ENCODE measurements at regions not wholly inside any gene's neighbourhood (a gene's known extent, or its start where the extent isn't known, plus 50 kb on each side); places are given as distances from the start of the nearest gene placed in this dataset.
"Not testable (repeated sequence)": the region's sequence is repeated elsewhere in the genome, so short reads cannot be mapped to it uniquely, and the experiment has no call there.

- no peak for DNase-seq (ENCODE audit: low read depth in 2 of 2, low spot score in 1 of 2)
Measured at GRCh38 chr10:80945264-80945880, 407.7 kb downstream of the SH2D4B start.

GRCh38 chr10:80946073-80946472, 408.4 kb downstream of the SH2D4B start:
- no peak for DNase-seq (ENCODE audit: low read depth in 2 of 2, low spot score in 1 of 2)

GRCh38 chr10:80946957-80947726, 409.4 kb downstream of the SH2D4B start:
- no peak for DNase-seq (ENCODE audit: low read depth in 2 of 2, low spot score in 1 of 2)

- DNase-seq (ENCODE audit: low read depth in 2 of 2, low spot score in 1 of 2), result no peak
Measured at GRCh38 chr10:80949785-80950184, 412.1 kb downstream of the SH2D4B start.

GRCh38 chr10:80952436-80952835, 414.7 kb downstream of the SH2D4B start:
- DNase-seq (ENCODE audit: low read depth in 2 of 2, low spot score in 1 of 2), result no peak

GRCh38 chr10:80957161-80957560, 419.5 kb downstream of the SH2D4B start:
- DNase-seq (ENCODE audit: low read depth in 2 of 2, low spot score in 1 of 2), result no peak

GRCh38 chr10:80964179-80964578, 426.5 kb downstream of the SH2D4B start:
- DNase-seq (ENCODE audit: low read depth in 2 of 2, low spot score in 1 of 2), result no peak

GRCh38 chr10:80964955-80965614, 427.4 kb downstream of the SH2D4B start:
- DNase-seq (ENCODE audit: low read depth in 2 of 2, low spot score in 1 of 2), result no peak

- no peak for DNase-seq (ENCODE audit: low read depth in 2 of 2, low spot score in 1 of 2)
Measured at GRCh38 chr10:80966326-80966986, 428.8 kb downstream of the SH2D4B start.

GRCh38 chr10:80967357-80967756, 429.7 kb downstream of the SH2D4B start:
- not testable (repeated sequence) for DNase-seq (ENCODE audit: low read depth in 2 of 2, low spot score in 1 of 2)

GRCh38 chr10:80968903-80969302, 431.2 kb downstream of the SH2D4B start:
- no peak for DNase-seq (ENCODE audit: low read depth in 2 of 2, low spot score in 1 of 2)

GRCh38 chr10:80971461-80971860, 433.8 kb downstream of the SH2D4B start:
- no peak for DNase-seq (ENCODE audit: low read depth in 2 of 2, low spot score in 1 of 2)

- no peak for DNase-seq (ENCODE audit: low read depth in 2 of 2, low spot score in 1 of 2)
Measured at GRCh38 chr10:80976658-80977057, 439.0 kb downstream of the SH2D4B start.

GRCh38 chr10:80985102-80985501, 447.4 kb downstream of the SH2D4B start:
- DNase-seq (ENCODE audit: low read depth in 2 of 2, low spot score in 1 of 2), result no peak

- no peak for DNase-seq (ENCODE audit: low read depth in 2 of 2, low spot score in 1 of 2)
Measured at GRCh38 chr10:80986596-80986995, 448.9 kb downstream of the SH2D4B start.

GRCh38 chr10:80988755-80989154, 451.1 kb downstream of the SH2D4B start:
- no peak for DNase-seq (ENCODE audit: low read depth in 2 of 2, low spot score in 1 of 2)

- DNase-seq (ENCODE audit: low read depth in 2 of 2, low spot score in 1 of 2), result no peak
Measured at GRCh38 chr10:80996615-80997193, 459.0 kb downstream of the SH2D4B start.

- DNase-seq (ENCODE audit: low read depth in 2 of 2, low spot score in 1 of 2), result no peak
Measured at GRCh38 chr10:81000781-81001180, 463.1 kb downstream of the SH2D4B start.

- no peak for DNase-seq (ENCODE audit: low read depth in 2 of 2, low spot score in 1 of 2)
Measured at GRCh38 chr10:81002382-81002781, 464.7 kb downstream of the SH2D4B start.

- DNase-seq (ENCODE audit: low read depth in 2 of 2, low spot score in 1 of 2), result no peak
Measured at GRCh38 chr10:81007872-81008271, 470.2 kb downstream of the SH2D4B start.

- no peak for DNase-seq (ENCODE audit: low read depth in 2 of 2, low spot score in 1 of 2)
Measured at GRCh38 chr10:81008726-81009125, 471.0 kb downstream of the SH2D4B start.

All from stimulated activated CD8-positive, alpha-beta memory T cell treated with anti-CD3 and anti-CD28 coated beads, Interleukin-4, amount 100 ng/mL, for 4 hours (primary cell).